ENCODE measurements at regions not wholly inside any gene's neighbourhood (a gene's known extent, or its start where the extent isn't known, plus 50 kb on each side); places are given as distances from the start of the nearest gene placed in this dataset.
A peak's percentile ranks its signal among the peaks of the same experiment; 100 is the strongest.
"Not testable (repeated sequence)": the region's sequence is repeated elsewhere in the genome, so short reads cannot be mapped to it uniquely, and the experiment has no call there.

DNA sequence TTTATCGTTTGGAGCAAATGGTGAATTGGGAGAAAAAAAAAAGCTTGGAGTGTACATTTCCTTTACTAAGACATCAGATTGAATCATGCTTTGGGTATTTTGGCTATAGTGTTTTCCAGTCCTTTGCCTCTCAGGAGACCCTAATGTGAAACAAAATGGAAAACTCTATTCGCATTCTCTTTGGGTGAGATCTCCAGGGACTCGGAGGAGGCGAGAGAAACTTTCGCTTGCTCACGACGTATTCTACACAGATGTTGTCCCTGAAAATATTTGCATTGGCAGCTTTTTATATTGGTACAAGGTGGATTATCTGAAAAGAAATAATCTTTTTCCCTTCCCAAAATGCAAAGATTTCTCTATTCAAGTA lies 1240.1 kb upstream of the WWC1 start:
- DNase-seq = no peak

- DNase-seq = no peak
These were observed 1238.7 kb upstream of the WWC1 start for GRCh38 chr5:167052791-167053190.

- no peak for DNase-seq
These were observed 1233.8 kb upstream of the WWC1 start for GRCh38 chr5:167057665-167058064.

GRCh38 chr5:167061695-167062094 lies 1229.8 kb upstream of the WWC1 start:
- DNase-seq = no peak

DNA sequence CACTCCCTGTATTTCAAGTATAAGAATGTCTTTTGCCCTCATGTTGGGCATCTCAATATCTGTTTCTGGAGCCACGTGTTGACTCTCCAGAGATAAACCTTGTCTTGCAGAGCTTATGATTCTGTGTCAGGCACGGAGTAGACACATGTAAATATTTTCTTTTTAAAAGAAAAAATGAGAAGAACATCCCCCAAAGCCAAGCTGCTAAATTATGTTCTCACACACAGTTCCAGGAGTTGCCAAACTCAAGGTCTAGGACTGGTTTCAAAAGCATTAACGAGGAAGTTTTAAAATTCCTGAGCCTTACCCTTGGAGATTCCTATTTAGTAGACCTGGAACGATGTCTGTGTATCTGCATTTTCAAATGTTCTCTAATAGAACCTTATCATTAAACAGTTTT lies 1228.3 kb upstream of the WWC1 start:
- no peak for DNase-seq

GRCh38 chr5:167063788-167064187 lies 1227.7 kb upstream of the WWC1 start:
- peak; percentile 92 for DNase-seq

GRCh38 chr5:167064198-167064776 lies 1227.2 kb upstream of the WWC1 start:
- peak; percentile 92 for DNase-seq

GRCh38 chr5:167065794-167066193 lies 1225.7 kb upstream of the WWC1 start:
- DNase-seq = peak; percentile 50

GRCh38 chr5:167071981-167072610 lies 1219.3 kb upstream of the WWC1 start:
- no peak for DNase-seq

DNA sequence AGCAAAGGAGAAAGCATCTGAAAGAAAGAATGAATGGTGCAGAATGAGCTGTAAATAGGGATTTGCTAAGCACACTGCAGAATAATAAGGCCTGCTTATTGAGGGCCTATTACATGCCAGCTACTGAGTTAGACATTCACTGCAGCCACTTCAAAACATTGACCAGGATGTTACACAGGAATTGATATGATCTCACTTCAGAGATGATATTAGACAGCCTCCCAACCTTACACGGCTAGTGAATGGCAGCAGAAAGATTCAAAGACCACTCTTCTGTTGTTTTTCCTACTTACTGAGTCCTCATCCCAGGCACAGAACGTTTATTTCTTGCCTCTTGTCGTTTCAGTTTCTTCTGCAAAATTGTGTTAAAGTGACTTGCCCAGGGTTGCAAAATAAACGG lies 1209.9 kb upstream of the WWC1 start:
- DNase-seq = no peak

DNA sequence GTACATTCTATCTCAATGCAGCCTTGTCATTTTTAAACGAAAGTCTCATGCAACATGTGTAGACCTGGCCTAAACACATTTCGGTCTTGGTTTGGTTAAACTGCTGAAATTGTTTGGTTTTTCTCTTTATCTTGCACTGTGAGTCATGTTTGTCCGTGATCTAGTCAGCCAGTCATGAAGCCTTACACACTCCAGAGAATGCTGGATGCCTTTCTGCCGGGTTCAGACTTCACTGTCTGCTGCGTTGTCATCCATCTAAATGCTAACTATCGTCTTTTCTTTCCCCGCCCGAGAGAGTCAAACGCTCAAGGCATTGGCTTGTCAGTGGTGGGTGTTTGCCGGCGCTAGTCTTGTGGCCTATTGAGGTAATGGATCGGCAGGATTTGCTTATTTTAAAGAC lies 1194.6 kb upstream of the WWC1 start:
- DNase-seq = no peak

GRCh38 chr5:167104351-167104750 lies 1187.1 kb upstream of the WWC1 start:
- peak; percentile 16 for DNase-seq

GRCh38 chr5:167105941-167106340 lies 1185.5 kb upstream of the WWC1 start:
- no peak for DNase-seq

GRCh38 chr5:167107684-167108083 lies 1183.8 kb upstream of the WWC1 start:
- no peak for DNase-seq

DNA sequence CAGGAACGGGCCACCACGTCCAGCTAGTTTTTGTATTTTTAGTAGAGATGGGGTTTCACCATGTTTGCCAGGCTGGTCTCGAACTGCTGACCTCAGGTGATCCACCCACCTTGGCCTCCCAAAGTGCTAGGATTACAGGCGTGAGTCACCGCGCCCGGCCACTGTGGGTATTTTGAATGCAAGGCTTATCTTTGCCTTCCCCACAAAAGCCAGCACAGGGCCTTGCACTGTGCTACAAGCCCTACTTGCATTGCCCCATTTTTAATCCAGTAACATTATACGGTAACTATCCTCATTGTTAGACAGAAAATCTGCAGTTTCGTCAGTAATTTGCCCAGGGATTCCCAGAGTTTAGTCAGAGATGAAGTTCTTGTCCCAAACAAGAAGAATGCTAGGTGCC lies 1183.2 kb upstream of the WWC1 start:
- DNase-seq = not testable (repeated sequence)

DNA sequence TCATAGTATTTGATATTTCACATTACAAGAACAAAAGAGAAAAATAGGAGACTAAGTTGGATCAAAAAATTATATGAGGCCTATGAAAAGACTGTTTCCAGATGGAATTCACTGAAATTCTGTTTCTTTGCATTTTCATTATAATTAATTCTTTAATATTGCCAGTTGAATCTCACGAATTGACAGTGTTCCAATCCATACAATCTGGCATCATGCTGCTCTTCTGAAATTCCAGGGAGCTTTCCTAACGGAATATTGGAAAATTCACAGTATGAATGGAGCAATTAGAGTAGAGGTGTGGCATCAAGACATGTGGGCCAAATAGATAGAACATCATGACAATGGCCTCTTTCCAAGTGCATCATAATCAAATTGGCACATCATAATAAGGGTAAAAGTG lies 1178.9 kb upstream of the WWC1 start:
- DNase-seq = no peak

DNA sequence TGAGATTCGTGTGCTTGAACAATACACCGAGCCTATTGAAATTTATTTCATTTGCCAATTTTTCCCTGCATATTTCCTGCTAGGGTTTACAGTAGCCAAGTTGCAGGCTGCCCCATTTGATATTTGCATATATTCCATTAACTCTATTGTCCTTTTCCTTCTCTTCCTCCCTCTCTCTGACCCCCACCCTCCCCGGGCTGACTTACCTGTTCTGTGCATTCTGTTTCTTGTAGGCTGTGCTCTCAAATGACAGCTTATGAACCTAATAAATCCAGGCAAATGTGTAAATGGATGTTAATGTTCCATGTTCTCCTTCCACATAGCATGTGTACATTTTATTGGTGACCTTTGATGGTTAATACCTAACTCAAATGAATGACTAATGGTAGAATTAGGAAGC lies 1169.2 kb upstream of the WWC1 start:
- peak; percentile 55 for DNase-seq

DNA sequence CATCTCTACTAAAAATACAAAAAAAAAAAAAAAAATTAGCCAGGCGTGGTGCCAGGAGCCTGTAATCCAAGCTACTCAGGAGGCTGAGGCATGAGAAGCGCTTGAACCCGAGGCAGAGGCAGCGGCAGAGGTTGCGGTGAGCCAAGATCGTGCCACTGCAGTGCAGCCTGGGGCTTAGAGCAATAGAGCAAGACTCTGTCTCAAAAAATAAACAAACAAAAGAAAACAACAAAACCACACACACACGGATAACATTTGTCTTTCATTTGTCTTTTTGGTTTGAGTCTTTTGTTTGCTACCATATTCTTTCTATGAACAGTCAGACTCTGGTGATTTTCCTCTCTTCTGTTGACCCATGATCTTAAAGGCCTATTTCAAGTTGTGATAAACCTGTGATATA lies 1168.3 kb upstream of the WWC1 start:
- DNase-seq = no peak

GRCh38 chr5:167128581-167128980 lies 1162.9 kb upstream of the WWC1 start:
- DNase-seq = no peak

DNA sequence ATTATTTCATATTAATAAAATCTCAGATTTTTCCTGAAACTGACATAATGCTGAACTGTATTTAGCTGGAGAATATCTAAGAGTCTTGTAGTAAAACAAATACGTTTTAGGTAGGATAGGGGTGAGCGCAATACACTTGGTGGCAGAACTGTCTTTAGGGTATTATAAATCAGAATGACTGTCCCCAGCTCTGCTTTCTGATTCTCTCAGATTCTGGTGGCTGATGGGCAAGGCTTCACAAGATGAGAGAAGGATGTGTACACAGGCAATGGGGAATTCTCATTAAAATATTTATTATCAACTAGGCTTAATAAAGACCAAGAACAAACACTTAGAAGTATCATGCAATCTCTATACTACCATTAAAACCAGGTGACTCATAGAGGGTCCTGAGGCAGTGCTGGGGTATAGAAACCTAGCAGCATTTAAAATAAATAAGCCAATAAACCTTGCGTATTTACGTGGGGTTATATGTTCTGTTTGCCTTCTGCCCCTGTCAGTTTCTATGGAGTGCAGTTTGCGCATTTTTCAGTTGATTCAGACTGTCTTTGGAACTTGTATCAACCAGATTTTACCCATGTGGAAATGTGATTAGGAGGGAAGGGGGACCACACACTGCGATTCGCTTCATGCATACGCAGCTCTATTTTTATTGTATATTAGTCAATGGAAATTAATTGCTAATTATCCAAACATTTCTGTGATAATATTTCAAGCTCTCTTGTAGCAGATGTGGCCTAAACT lies 1150.7 kb upstream of the WWC1 start:
- no peak for DNase-seq

DNA sequence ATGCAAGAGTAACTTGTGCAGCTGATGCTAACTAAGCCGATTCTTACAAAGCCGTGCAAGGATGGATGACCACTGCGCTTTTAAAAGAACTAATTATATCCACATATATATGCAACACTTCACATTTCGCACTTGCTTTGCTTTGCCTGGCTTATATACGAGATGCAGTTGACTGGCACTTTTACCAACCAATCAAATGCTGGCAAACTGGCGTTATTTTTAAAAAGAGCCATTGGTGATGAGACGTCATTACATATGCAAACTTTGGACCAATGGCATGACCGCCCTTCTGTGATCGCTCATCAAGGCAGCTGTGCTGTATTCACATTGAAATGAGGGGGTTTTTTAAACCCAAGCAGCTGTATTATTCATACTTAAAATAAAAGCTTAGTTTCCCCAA lies 1147.7 kb upstream of the WWC1 start:
- no peak for DNase-seq

DNA sequence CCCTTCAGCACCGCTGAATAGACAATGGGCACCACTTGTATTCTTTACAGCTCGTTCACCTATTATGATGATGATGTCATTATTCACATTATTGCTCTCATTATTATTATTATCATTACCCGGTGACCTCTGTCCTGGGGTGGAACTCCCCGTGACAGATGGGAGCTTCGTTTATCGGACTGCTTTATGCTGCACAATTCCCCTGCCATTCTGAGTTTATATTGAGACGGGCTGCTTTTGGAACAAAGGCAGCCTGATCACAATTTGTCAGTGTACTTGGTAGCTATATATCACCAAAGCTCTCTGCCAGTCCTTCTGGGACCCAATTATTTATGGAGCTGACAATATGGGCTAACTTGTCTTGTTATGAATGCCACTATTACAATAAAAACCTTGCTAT lies 1145.6 kb upstream of the WWC1 start:
- DNase-seq = no peak

- no peak for DNase-seq
These were observed 1143.6 kb upstream of the WWC1 start for GRCh38 chr5:167147879-167148278.

DNA sequence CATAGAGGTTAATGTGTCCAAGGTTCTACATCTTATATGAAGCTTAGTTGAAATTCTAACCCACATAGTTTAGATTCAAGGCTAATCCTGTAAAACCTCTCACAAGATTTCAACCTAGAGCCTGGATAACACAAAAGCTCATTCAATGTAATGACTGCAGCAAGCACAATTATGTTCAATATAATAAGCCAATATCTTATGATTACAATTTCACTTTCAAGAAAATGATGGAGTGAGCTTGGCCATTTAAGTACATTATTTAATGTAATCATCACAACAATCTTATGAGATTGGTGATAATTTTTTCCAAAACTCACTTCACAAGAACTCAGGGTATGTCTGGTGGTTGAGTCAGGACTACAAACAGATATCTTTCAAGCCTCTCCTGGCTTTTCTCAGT lies 1140.8 kb upstream of the WWC1 start:
- no peak for DNase-seq

- no peak for DNase-seq
These were observed 1138.9 kb upstream of the WWC1 start for GRCh38 chr5:167152561-167152960.
